ENCODE measurements at regions not wholly inside any gene's neighbourhood (a gene's known extent, or its start where the extent isn't known, plus 50 kb on each side); places are given as distances from the start of the nearest gene placed in this dataset.

DNA sequence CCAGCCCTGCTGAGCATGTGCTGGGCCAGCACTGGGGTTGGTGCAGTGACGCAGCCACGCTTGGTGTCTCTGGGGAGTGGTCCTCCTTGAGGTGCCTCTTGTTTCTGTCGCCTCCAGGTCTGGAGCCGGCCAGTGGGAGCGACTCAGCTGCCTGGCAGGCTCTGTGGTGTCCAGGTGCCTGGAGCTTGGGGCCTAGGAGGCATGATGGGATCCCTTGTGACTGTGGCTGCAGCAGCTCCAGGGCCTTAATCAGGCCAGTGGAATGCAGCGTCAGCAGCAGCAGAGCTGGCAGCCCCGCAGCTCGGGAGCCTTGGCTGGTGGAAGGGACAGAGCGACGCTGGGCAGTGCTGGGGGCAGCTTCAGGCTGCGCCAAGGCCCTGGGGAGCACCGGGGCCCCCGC is 74.7 kb upstream of the CIBAR2 start:
- TF ChIP-seq, protein P1, sequence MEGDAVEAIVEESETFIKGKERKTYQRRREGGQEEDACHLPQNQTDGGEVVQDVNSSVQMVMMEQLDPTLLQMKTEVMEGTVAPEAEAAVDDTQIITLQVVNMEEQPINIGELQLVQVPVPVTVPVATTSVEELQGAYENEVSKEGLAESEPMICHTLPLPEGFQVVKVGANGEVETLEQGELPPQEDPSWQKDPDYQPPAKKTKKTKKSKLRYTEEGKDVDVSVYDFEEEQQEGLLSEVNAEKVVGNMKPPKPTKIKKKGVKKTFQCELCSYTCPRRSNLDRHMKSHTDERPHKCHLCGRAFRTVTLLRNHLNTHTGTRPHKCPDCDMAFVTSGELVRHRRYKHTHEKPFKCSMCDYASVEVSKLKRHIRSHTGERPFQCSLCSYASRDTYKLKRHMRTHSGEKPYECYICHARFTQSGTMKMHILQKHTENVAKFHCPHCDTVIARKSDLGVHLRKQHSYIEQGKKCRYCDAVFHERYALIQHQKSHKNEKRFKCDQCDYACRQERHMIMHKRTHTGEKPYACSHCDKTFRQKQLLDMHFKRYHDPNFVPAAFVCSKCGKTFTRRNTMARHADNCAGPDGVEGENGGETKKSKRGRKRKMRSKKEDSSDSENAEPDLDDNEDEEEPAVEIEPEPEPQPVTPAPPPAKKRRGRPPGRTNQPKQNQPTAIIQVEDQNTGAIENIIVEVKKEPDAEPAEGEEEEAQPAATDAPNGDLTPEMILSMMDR (IDR thresholded peaks at IDR 0.05; ENCODE audit: low read depth, low read length): no peak
- TF ChIP-seq EZH2phosphoT487 (IDR thresholded peaks at IDR 0.05; ENCODE audit: low read depth): no peak
